ENCODE measurements at regions not wholly inside any gene's neighbourhood (a gene's known extent, or its start where the extent isn't known, plus 50 kb on each side); places are given as distances from the start of the nearest gene placed in this dataset.

GRCh38 chr6:7468382-7469081 is 72.9 kb upstream of the DSP start:
- TF ChIP-seq POLR2A (IDR thresholded peaks at IDR 0.05), result no peak
- TF ChIP-seq CTCF (IDR thresholded peaks at IDR 0.05), result no peak
- TF ChIP-seq POLR2AphosphoS5 (IDR thresholded peaks at IDR 0.05), result no peak
